ENCODE measurements at regions not wholly inside any gene's neighbourhood (a gene's known extent, or its start where the extent isn't known, plus 50 kb on each side); places are given as distances from the start of the nearest gene placed in this dataset.

- no peak for DNase-seq
These were observed 316.8 kb downstream of the LPIN1 start for GRCh38 chr2:12063210-12063609.

DNA sequence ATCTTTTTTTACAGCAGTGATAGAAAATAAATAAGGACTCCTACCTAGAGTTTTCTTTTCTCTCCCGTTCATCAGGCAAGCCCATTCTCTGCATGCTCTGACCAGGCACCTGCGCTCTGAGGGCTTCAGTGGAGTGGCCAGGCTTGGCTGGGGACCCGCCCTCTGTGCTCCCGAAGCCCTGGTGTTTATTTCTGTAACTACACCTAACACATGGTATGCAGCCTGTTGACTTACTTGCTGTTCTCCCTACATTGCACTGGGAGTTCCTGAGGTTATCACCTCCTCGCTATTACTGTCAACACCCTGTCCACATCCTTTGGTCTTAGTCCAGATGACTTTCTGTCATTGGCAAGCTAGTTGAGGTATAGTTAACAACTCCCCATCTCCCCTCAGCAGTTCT is 317.7 kb downstream of the LPIN1 start:
- DNase-seq = no peak

DNA sequence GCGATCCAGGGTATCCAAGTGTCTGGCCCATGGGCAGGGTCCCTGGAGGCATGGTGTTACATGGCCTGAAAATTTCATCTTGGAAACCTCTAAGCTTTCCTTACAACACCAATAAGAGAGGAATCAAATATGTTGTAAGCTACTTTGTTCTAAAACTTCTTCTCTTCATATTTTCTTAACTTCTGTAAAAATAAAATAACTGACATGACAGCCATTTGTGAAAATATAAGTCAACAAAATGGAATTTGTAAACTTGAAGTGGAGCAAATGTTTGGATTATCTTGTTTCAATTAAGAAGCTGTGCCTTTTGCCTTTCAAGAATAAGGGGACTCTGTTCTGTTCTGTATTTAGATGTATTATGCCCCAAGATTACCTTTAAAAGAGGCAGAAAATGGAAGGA is 319.7 kb downstream of the LPIN1 start:
- no peak for DNase-seq

DNA sequence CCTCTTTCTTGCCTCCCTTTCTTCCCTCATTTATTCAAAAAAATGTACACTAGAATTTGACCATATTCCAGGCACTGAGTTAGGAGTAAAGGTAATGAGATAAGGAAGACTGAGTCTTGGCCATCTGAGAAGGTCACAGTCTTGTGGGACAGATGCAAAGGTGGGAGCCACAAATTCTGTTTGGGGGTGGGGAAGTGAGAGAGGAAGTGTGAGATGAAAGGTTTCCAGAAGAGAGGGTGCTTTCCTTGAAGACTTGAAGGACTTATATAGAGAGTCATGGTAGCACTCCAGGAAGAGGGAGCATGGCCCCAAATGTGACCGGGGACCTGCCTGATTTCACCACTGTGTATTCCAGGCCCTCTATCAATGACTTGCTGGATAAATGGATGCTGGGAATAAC is 320.6 kb downstream of the LPIN1 start:
- no peak for DNase-seq

GRCh38 chr2:12068796-12069538 is 322.5 kb downstream of the LPIN1 start:
- DNase-seq = no peak

DNA sequence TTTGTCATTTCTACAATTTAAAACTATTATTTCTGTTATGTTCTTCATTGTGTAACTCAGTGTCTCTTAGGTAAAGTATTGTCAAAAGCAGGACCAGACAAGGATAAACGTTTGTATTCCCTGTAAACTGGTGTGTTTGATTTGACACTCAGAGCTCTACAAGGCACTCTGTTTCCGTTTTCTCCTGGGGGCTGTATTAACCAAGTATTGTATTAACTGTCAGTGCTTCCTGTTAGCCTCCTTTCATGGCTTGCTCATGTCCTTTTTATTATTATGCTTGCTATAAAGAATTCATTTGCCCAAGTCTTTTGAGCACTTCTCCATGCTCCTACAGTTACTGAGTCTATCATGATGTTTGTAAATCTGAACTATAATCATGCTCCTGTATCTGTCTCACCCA is 323.7 kb downstream of the LPIN1 start:
- DNase-seq = no peak

DNA sequence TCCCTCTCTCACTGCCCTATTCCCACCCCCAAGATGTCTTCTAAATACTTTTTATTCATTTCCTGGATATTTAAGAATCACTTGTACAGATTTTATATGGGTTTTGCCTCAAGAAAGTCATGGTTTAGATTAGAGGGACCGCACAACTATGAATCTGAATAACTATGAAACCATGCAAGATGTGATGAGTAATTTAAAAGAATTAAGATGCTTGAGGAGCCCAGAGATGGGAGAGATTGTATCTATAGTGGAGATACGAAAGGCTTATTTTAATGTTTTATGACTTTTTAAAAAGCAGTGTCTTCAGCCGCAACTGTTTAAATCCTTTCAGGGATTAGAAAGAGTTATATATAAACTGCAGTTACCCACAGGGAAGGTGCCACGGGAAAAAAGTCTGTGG is 324.1 kb downstream of the LPIN1 start:
- DNase-seq = no peak

DNA sequence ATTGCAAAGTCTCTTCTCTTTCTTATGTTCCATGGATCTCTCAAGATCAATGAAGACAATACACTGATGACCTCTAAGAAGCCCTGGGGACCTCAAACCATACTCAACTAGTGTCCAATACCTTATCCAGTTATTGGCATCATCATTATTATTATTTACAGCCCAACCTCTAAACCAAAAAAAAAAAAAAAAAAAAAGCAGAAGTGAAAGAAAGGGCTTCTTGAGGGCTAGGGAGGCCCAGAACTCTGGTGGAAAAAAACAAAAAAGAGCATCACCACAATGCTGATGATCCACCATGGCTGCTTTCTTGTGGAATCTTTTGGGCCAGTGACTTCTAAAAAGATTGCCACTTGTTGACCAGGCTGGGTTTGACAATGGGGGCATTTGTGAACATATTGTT is 324.9 kb downstream of the LPIN1 start:
- no peak for DNase-seq

GRCh38 chr2:12073217-12073852 is 326.9 kb downstream of the LPIN1 start:
- DNase-seq = no peak

GRCh38 chr2:12074126-12074844 is 327.9 kb downstream of the LPIN1 start:
- no peak for DNase-seq

- no peak for DNase-seq
These were observed 328.4 kb downstream of the LPIN1 start for GRCh38 chr2:12074845-12075217.

GRCh38 chr2:12075603-12076002 is 329.2 kb downstream of the LPIN1 start:
- no peak for DNase-seq

- DNase-seq = no peak
These were observed 330.4 kb downstream of the LPIN1 start for GRCh38 chr2:12076810-12077209.

- DNase-seq = no peak
These were observed 333.9 kb downstream of the LPIN1 start for GRCh38 chr2:12080360-12080759.

GRCh38 chr2:12081481-12082210 is 335.2 kb downstream of the LPIN1 start:
- DNase-seq = no peak

DNA sequence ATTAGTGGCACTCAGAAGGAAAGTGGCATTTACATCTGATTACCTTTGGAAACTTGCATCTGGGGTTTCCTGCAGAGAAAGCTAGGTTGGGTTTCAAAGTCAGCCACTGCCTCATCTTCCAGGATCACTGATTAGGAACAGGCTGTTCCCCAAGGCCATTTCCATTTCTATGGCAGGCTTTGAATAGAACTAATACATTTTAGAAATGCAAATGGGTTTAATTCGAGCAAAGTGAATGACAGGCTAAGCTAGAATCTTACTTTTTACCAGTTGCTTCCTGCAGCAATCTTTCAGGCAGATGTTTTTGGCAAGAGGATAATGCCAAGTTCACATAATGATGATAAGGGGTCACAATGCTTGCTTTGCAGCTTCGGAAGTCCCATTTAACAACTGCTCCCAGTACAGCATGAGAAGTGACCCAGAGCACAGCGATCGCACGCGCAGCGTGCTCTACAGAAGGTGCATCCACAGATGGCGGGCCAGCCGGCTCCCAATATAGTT is 336.7 kb downstream of the LPIN1 start:
- no peak for DNase-seq

DNA sequence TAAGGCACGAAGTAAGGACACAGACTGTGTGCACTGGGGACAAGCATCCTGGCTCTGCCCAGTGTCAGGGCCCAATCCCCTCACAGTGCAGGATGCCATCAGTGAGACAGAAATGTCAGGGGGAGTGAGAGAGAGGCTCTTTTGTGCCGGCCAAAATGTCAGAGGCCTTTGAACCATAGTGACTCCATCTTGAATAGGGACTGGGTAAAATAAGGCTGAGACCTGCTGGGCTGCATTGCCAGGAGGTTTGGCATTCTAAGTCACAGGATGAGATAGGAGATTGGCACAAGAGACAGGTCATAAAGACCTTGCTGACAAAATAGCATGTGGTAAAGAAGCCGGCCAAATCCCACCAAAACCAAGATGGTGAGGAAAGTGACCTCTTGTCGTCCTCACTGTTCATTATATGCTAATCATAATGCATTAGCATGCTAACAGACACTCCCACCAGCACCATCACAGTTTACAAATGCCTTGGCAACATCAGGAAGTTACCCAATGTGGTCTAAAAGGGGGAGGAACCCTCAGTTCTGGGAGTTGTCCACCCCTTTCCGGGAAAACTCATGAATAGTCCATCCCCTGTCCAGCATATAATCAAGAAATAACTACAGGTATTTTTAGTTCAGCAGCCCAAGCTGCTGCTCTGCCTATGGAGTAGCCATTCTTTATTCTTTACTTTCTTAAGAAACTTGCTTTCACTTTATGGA is 337.4 kb downstream of the LPIN1 start:
- no peak for DNase-seq

DNA sequence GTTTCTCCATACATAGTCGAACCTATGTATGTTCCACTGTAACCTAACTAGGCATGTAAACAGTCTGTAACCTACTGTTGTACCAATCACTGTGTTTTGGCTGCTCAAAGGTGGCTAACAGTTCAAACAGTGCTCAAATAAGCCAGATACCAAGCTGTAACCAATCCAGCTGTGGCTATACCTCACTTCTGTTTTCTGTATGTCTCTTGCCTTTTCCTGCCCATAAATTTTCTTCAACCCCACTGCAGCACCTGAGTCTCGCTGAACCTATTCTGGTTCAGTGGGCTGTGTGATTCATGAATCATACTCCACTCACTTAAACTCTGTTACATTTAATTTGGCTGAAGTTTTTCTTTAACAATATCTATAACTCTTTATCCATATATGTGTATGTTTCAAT is 340.7 kb downstream of the LPIN1 start:
- DNase-seq = no peak

- DNase-seq = no peak
These were observed 341.4 kb downstream of the LPIN1 start for GRCh38 chr2:12087671-12088380.

DNA sequence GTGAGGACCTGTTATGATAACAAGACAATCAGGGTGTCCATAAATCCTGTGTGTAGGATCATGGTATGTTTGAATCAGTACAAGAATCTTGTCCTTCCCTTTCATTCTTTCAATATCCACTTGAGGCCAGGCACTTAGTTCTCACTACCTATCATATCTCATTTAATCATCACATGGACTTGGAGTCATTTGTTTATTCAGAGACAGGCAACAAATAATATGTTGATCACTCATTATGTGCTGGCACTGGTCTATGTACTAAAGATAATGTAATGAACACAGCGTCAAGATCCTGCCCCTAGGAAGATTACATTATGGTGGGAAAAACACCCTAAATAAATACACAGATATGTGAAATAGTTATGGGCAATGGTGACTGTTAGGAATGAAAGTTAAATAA is 342.6 kb downstream of the LPIN1 start:
- no peak for DNase-seq

DNA sequence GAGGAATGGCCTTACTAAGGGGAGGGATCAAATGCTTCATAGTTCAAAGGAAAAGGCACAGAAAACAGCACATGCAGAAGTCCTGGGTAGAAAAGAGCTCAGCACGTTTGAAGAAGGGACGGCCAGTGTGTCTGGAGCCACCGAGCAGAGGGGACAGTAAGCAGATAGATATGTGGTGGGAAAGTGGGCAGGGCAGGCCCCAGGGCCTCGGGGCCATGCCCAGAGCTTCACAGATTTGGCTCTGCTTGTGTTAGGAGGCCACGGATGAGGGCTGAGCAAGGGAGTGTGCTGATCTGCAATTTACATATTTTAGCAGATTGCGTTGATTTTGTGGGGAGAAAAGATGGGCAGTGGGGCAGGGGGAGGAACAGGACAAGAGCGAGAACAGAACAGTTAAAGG is 343.1 kb downstream of the LPIN1 start:
- DNase-seq = no peak

GRCh38 chr2:12090072-12090471 is 343.6 kb downstream of the LPIN1 start:
- no peak for DNase-seq

Measured in NCI-H774 (cell line).